ENCODE measurements at regions not wholly inside any gene's neighbourhood (a gene's known extent, or its start where the extent isn't known, plus 50 kb on each side); places are given as distances from the start of the nearest gene placed in this dataset.

- TF ChIP-seq CTCF (IDR thresholded peaks at IDR 0.05; ENCODE audit: extremely low read depth, low read depth, low read length): no peak
- DNase-seq (ENCODE audit: insufficient read length, low spot score, missing footprints): no peak
These were observed 60.8 kb upstream of the TBXT start for GRCh38 chr6:166228425-166228824.

GRCh38 chr6:166223079-166223478 is 55.4 kb upstream of the TBXT start:
- Histone ChIP-seq H2AFZ (ENCODE audit: low read length) (no peak overlapping the region), H3K4me2 (ENCODE audit: insufficient read depth, low read length) (no peak overlapping the region), H4K20me1 (ENCODE audit: insufficient read depth, low read length) (no peaks in the 10 kb centered on the region)

More at GRCh38 chr6:166228425-166228824, 60.8 kb upstream of the TBXT start:
- Histone ChIP-seq H3K9me3 (ENCODE audit: low read depth, low read length) (no peaks in the 10 kb centered on the region), H3K36me3 (ENCODE audit: insufficient read depth, low read length) (no peaks in the 10 kb centered on the region), H2AFZ (ENCODE audit: low read length) (no peak overlapping the region), H3K79me2 (ENCODE audit: insufficient read depth, low read length) (no peaks in the 10 kb centered on the region), H3K27me3 (ENCODE audit: insufficient read depth, low read length) (peaks cover 4% of the 10 kb centered on the region), H3K4me1 (ENCODE audit: insufficient read depth, low read length) (no peaks in the 10 kb centered on the region), H3K4me3 (ENCODE audit: insufficient read depth, low read length) (no peak overlapping the region), H3K4me2 (ENCODE audit: insufficient read depth, low read length) (no peak overlapping the region), H4K20me1 (ENCODE audit: insufficient read depth, low read length) (no peaks in the 10 kb centered on the region), H3K27ac (ENCODE audit: low read depth, low read length) (no peak overlapping the region)

GRCh38 chr6:166222631-166223030 is 55.0 kb upstream of the TBXT start:
- no peaks in the 10 kb centered on the region for H3K9me3 ChIP-seq (ENCODE audit: low read depth, low read length)
- no peak overlapping the region for H3K4me3 ChIP-seq (ENCODE audit: insufficient read depth, low read length)
- no peak overlapping the region for H3K27ac ChIP-seq (ENCODE audit: low read depth, low read length)
- H3K79me2 ChIP-seq (ENCODE audit: insufficient read depth, low read length): no peaks in the 10 kb centered on the region
- no peaks in the 10 kb centered on the region for H3K36me3 ChIP-seq (ENCODE audit: insufficient read depth, low read length)
- no peaks in the 10 kb centered on the region for H3K4me1 ChIP-seq (ENCODE audit: insufficient read depth, low read length)
- TF ChIP-seq CTCF (IDR thresholded peaks at IDR 0.05; ENCODE audit: extremely low read depth, low read depth, low read length): no peak
- no peak for DNase-seq (ENCODE audit: insufficient read length, low spot score, missing footprints)
- H4K20me1 ChIP-seq (ENCODE audit: insufficient read depth, low read length): no peaks in the 10 kb centered on the region
- no peaks in the 10 kb centered on the region for H3K27me3 ChIP-seq (ENCODE audit: insufficient read depth, low read length)
- no peak overlapping the region for H3K4me2 ChIP-seq (ENCODE audit: insufficient read depth, low read length)
- no peak overlapping the region for H2AFZ ChIP-seq (ENCODE audit: low read length)

More at GRCh38 chr6:166223079-166223478, 55.4 kb upstream of the TBXT start:
- no peaks in the 10 kb centered on the region for H3K4me1 ChIP-seq (ENCODE audit: insufficient read depth, low read length)
- no peak for TF ChIP-seq CTCF (IDR thresholded peaks at IDR 0.05; ENCODE audit: extremely low read depth, low read depth, low read length)
- H3K4me3 ChIP-seq (ENCODE audit: insufficient read depth, low read length): no peak overlapping the region
- no peak overlapping the region for H3K27ac ChIP-seq (ENCODE audit: low read depth, low read length)
- DNase-seq (ENCODE audit: insufficient read length, low spot score, missing footprints): peak; percentile 35
- H3K27me3 ChIP-seq (ENCODE audit: insufficient read depth, low read length): no peaks in the 10 kb centered on the region
- no peaks in the 10 kb centered on the region for H3K79me2 ChIP-seq (ENCODE audit: insufficient read depth, low read length)
- H3K9me3 ChIP-seq (ENCODE audit: low read depth, low read length): no peaks in the 10 kb centered on the region
- no peaks in the 10 kb centered on the region for H3K36me3 ChIP-seq (ENCODE audit: insufficient read depth, low read length)

GRCh38 chr6:166221636-166222035 is 54.0 kb upstream of the TBXT start:
- H2AFZ ChIP-seq (ENCODE audit: low read length): no peak overlapping the region
- H3K36me3 ChIP-seq (ENCODE audit: insufficient read depth, low read length): no peaks in the 10 kb centered on the region
- H3K4me3 ChIP-seq (ENCODE audit: insufficient read depth, low read length): no peak overlapping the region
- H4K20me1 ChIP-seq (ENCODE audit: insufficient read depth, low read length): no peaks in the 10 kb centered on the region
- H3K4me2 ChIP-seq (ENCODE audit: insufficient read depth, low read length): no peak overlapping the region
- H3K79me2 ChIP-seq (ENCODE audit: insufficient read depth, low read length): no peaks in the 10 kb centered on the region
- TF ChIP-seq CTCF (IDR thresholded peaks at IDR 0.05; ENCODE audit: extremely low read depth, low read depth, low read length): no peak
- no peaks in the 10 kb centered on the region for H3K9me3 ChIP-seq (ENCODE audit: low read depth, low read length)
- H3K4me1 ChIP-seq (ENCODE audit: insufficient read depth, low read length): no peaks in the 10 kb centered on the region
- no peak overlapping the region for H3K27ac ChIP-seq (ENCODE audit: low read depth, low read length)
- H3K27me3 ChIP-seq (ENCODE audit: insufficient read depth, low read length): no peaks in the 10 kb centered on the region
- no peak for DNase-seq (ENCODE audit: insufficient read length, low spot score, missing footprints)
